HG03354 (cell line): ENCODE measurements at regions not wholly inside any gene's neighbourhood (a gene's known extent, or its start where the extent isn't known, plus 50 kb on each side); places are given as distances from the start of the nearest gene placed in this dataset.

Source experiments
- ATAC-seq: cut with Tn5 transposase; IDR thresholded peaks from one replicate; pipeline ENCODE4 v1.9.1; 2021; ENCODE audit warnings: mild to moderate bottlenecking; ENCODE audit not compliant: unreplicated experiment, poor library complexity, severe bottlenecking

DNA sequence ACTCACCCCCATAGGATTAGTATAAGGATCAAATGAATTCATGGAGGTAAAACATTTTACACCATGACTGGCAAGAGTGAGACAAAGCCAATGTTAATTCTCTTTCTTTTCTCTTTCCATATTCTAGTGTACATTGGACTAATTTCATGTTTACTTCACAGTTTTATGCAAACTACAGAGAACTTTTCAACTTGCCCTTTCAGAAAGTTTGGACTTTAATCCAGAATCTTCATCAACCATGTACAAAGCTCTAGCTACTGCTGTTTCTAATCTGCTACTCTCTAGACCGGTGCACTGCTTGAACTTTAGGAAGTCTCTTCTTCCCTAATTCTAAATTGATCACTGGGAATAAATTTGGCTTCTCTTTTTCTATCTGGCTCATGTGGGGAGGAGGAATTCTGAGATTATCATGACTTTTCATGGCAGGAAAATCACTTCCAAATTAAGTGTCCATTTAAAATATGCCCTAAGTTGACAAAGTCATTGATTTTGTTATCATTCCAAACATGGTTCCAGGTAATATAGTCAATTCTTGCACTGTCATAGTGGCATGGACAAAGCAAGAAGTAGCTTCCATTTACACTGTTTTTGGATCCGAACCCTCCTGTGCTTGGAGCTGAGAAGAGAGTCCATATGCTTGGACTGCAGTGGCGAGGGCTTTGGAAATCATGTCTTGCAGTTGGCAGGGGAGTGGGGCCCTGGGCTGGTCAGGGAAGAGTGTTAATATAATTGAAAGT is 903.3 kb downstream of the CCSER2 start:
- no peak for ATAC-seq

DNA sequence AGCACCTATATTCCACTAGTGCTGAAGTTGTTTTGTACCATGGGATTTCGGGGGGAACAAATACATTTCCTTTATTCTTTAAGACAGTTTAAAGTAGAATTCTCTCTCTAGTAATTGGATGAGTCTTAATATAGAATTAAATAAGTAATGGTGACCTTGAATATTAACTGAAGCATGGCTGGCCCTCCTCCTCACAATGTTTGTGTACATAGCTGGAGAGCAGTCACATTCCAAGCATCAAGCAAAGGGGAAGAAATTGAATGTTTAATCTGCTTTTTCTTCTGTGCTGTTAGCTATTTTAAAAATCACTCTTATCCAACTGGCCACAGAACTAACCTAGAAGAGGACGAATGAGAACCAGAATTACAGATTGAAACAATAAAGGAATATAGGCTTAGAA is 906.9 kb downstream of the CCSER2 start:
- ATAC-seq: no peak

DNA sequence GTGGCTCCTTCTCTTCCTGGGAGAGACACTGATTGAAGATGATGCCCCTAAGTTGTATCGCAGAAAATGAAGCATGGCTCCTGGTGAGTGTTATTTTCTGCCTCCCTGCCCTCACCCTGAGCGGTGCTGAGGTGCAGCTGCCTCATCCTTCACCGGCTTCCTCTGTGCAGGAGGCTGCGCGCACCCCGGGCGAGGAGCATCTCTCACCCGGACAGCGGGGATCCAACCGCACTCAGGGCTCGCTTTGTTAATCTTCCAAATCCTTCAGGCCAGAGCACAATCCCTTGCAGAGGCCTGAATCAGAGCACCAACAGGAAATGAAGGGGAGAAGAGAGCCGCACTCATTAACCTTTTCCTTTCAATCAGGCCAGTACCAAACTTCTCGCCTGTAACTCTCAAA is 910.3 kb downstream of the CCSER2 start:
- ATAC-seq: no peak

DNA sequence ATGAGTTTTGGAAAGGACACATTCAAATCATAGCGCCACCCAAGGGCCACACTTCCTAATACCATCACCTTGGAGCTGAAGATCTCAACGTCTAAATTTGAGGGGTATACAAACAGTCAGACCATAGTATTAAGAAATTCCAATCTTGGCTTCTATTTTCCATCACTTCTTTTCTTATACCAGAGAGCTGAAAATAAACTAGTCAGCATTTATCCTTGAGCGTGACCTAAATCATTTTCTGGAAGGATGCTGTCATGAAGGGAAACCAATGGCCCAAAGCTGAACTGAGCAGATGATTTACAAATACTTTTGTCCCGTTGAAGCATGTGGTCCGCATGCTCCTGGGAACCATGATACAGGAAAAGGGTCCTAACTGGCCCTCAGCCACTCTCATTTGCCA is 921.9 kb downstream of the CCSER2 start:
- ATAC-seq: no peak

DNA sequence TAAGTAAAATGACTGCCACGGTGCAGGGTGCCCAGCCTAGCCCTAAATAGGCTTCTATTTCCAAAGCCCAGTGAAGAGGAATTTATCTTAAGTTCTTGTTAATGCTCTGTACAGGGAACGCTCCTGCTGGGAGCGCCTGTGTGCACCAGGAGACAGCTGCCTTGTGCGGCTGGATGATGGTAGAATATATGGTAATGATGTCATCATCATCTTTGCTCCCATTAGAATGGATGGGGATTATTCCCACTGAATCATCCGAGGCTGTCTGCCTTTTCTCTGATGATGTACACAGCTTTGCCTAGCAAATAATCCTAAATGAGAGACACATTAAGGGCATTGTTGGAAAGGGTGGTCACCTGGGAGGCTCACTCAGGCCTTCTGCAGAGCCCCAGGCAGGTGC is 928.1 kb downstream of the CCSER2 start:
- no peak for ATAC-seq

DNA sequence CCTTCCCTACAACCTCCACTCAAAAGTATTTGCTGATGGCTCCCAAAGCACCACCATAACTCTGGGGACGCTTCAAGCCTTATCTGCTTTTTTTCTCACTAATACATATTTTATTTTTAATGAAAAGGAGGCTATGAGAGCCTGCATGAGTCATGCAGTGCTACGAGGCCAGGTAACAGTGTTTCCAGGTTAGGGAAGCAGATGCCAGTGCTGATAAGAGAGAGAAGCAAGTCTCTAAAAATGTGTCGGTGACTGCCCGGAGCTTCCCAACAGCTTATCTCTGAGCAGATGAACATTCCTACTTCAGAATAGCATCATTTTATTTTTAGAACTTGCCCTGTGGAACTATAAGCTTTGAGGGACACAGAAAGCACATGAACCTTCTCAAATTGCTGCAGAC is 931.5 kb downstream of the CCSER2 start:
- no peak for ATAC-seq

DNA sequence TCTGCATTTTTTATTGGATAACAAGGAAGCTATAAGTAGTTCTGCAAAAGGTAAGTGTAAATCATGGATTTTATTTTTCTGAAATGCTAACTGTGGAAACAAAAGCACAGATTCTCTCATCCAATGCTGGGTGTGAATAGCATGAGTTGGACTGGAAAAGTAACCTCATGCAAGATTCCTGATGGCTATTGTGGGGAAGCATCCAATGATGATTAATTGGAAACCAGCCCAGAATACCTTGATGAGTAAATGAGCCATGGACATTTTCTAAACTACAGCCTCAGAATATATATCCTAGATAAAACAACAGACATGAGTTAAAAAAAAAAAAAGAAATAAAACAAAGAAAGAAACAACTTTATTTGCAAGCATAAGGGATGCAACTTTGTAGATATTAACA is 934.6 kb downstream of the CCSER2 start:
- ATAC-seq: no peak

DNA sequence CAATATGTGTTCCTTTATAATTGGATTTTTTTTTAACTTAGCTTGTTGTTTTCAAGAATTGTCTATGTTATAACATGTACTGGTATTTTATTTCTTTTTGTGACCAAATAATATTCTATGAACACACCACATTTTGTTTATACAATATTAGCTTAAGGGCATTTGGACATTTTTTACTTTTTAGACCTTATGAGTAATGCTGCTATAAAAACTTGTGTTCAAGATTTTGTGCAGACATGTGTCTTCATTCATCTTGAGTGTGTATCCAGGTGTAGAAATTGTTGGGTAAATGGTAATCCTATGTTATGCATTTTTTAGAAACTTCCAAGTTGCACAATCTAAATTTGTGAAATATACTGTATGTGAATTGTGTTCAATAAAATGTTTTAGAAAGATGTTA is 936.7 kb downstream of the CCSER2 start:
- no peak for ATAC-seq

DNA sequence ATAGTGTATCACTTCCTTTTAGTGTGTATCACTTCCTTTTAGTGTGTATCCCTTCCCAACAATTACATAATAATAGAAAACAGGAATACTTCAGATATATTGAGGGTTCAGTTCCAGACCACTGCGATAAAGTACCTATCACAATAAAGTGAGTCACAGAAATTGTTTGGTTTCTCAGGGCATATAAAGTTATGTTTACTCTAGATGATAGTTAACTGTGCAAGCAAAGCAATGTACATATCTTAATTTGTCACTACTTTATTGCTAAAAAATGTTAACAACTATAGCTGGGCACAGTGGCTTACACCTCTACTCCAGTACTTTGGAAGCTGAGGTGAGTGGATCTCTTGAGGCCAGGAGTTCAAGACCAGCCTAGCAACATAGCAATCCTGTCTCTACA is 938.4 kb downstream of the CCSER2 start:
- ATAC-seq: no peak

DNA sequence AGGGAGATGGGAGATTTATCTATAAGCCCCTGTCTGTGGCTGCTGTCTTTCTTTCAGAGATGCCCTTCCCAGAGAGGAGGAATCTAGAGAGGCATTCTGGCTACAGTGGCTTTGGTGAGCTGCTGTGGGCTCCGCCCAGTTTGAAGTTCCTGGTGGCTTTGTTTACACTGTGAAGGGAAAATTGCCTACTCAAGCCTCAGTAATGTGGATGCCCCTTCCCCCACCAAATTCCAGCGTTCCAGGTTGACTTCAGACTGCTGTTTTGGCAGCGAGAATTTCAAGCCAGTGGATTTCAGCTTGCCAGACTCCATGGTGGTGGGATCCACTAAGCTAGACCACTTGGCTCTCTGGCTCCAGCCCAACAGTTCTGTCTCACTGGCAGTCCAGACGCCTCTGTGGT is 951.6 kb downstream of the CCSER2 start:
- no peak for ATAC-seq

DNA sequence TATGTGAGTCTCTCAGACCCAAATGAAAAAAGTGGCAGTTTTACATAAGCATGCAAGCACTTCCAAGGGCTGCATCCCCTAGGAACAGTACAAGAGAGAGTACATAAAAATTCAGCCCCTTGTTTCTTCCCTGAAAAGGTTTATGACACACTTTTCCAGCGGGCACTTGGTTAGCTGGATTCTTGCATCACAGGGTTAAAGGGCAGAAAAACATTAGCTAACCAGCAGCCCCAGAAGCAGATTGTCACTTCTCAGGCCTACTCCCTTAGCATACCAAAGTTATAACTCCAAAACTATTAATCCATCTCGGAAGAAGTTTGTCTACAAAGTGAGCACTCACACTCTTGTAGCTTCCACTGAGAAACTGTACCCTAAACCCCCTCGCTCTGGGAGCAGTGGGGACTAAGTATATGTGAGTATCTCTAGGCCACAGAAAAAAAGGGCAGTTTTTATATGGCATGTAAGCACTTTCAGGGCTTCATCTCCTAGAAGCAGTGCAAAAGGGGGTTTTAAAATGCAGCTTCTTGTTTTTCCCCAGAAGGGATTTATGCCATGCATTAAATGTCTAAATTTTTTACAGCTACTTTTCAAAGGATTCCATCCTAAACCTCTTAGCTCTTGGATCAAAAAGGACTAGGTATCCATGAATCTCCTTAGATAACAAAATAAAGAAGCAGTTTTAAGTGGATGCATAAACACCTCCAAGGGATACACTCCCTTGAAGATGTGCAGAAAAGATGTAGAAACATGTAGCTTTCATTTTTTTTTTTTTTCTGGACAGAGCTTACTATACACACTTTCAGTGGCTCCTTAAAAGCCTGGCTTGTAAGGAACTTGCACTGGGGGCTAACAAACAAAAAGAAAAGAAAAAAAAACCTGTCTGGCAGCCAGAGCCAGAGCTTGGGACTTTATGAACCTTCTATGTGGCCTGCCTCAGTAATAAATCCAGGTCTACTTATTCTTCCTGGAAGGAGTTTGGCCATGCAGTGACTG is 956.7 kb downstream of the CCSER2 start:
- no peak for ATAC-seq

DNA sequence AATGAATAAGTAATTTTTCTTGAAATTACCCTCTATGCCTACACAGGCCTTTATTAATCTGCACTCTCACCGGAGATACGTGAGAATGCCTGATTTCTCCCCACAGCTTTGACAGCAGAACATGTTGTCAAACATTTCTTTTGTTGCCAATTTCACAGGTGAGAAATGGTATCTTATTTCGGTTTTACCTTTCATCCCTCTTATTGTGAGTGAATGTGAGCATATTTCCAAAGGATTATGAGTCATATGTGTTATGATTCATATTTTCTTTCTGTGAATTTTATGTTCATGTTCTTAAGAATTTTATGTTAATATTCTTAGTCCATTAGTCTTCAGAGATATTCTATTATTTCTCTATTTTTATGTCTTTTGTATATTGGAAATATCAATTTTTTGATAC is 965.1 kb downstream of the CCSER2 start:
- ATAC-seq: no peak

DNA sequence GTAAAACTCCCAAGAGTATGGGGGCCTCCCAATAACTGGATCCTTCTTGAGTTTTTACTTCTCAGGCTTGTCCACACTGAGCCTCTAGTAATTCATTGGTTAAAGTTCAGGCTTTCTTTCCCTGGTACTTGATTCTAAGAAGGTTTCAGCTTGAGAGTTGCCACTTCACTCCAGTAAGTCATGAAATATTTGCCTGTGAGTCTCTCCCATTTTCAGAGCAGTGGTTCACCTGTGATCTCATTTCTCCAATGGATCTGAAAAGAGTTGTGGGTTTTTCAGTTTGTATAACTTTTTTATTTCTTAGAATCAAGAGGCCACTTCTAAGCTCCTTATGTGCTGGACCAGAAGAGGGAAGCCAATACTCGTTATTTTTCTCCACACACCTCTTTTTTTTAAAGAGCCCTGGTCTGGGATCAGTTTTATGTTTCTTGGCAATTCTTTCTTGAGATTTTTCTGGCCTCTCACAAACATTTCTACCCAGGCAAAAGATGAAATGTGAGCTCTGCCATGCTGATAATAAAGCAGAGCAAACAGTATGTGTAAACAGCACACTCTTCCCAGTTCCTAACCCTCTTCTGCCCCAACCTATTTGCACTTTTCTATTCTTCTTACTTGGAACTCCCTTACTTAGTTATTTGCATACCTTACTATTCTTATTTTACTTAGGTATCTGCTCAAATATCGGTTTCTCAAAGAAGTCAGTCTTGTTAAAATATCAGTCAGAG is 983.4 kb downstream of the CCSER2 start:
- no peak for ATAC-seq

DNA sequence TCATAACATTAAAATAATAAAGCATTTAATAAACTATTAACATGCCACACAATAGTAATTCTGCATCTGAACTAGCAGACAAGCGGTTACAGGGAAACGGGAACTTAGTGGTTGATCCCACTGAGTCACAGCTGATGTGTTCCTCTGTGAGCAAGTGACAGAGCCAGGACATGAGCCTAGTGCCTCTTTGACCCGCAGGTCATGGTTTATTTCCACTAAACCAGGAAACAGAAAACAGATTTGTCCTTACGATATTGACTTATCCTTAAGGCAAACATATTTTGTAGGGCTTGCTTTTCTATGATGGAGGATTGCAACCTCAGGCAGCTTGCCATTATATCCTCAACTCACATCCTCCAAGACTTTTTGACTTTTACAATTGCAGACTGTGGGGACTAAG is 987.3 kb downstream of the CCSER2 start:
- ATAC-seq: no peak

DNA sequence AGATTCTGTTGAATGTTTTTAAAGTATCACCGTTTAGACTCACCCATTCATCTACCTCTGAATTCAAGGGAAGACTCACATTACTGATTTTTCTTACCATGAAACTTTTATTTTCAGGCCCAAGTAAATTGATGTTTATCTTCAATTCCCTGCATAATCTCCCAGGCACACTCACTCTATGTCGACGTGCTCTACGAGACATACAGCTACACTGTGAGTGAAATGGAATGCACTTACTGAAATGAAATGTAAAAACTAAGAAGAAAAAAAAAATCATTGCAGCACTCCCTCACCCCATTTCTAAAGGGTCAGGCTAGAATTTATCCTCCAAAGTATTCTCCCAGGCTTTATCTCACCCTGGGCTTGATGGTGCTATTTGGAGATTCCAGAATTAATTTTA is 987.9 kb downstream of the CCSER2 start:
- ATAC-seq: no peak

DNA sequence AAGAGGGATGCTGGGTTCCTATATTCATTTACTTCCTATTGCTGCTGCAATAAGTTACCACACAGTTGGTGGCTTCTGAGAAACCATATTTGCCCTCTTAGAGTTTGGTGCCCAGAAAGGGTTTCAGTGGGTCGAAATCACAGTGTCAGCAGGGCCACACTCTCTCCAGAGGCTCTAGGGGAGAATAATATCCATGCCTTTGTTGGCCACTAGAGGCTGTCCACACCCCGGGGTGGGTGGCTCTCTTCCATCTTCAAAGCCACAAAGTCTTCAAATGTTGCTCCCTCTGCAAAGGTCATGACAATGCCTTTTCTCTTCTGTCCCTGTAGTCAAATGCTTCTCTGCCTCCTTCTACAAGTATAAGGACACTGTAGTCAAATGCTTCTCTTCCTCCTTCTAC is 989.4 kb downstream of the CCSER2 start:
- ATAC-seq: peak; percentile 53

DNA sequence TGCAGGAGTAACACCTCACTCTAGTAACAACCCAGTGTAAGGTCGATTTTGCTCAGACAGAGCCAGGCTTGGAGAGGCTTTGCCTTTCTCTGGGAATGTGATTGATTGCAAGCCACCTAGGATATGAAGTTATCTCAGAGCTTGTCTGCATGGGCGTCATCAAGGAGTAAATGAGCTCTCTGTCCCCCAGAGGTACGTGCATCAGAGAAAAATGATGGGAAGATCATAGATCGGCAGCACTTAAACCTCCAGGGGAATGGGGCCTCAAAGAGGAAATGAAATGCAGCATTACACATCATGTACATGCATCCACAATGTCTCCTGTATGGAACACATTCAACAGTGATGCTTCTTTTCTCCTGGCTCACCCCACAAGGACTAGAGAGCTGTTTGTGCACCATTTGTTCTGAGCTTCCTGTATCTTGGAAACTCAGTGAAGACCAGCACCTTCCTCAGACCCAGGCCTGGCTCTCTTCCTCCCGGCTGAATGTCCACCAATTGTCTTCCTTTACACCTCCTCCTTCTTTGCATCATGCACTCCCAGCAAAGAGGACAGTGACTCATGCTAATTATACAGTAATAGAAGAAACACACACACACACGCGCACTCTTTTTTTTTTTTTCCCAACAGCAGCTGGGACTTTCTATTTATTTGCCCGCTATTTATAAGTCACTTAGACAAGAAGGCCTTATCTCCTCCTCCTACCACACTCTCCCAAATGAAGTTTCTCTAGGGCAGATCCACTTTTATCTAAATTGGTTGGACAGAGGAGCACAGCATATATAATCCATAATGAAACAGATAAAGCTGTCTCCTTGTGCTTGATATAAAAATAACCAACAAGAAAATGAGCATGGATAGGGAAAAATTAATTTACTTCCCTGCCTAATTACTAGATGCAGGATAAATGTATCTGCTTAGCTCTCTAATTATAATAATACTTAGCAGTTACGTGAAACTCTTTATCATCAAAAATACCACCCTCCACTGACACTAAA is 990.7 kb downstream of the CCSER2 start:
- ATAC-seq: no peak

DNA sequence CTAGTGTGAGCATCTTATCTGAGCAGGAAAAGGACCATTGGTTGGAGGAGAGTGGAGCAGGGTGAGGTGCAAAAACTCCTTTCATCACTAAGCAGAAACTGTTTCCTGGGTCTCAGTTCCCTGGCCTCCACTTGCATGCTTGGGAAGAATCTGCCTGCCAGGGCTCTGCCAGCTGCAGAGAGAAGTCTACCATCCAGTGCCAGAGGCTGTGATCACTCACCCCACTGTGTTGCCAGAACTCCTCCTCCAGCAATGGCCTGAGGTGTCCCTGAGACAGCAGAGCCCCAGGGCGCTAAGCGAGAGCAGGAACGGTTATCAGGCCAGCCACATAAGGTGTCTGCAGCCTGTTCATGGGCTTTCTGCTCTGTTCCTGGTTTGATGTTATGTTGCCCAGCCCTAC is 991.4 kb downstream of the CCSER2 start:
- no peak for ATAC-seq

DNA sequence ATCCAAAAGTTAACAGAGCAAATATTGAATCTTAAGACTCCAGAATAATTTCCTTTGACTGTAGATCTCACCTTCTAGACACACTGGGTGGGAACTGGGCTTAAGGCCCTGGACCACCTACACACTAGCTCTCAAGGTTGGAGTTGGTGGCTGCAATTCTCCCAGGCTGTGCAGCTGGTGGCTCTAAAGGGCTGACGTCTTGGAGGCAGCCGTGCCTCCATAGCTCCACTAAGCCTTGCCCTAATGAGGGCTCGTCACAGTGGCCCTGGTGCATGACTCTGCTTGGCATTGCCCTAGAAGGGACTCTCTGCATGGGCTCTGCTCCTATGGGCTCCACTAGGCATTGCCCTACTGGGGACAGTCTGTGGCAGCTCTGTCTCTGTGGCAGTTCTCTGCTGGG is 1005.2 kb downstream of the CCSER2 start:
- no peak for ATAC-seq
